ENCODE measurements at regions not wholly inside any gene's neighbourhood (a gene's known extent, or its start where the extent isn't known, plus 50 kb on each side); places are given as distances from the start of the nearest gene placed in this dataset.

DNA sequence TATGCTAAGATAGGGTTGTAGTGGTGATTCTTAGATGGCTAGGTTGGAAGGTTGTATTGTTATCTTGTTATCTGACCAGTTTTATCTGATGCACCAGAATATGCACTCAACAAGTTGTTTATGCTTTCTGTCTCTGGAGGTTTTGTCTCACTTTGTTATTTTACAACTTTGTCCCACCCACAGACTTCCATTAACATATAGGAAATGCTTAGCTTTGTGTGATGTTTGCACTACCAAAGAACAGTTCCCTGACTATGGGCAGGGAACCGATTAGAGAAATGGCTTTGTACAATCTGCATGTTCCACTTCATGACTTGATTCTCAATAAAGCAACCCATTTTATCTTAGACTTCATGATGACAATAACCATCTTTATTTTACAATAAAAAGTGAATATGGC lies 160.6 kb upstream of the CDH20 start:
- no peak for FAIRE-seq
- CTCF ChIA-PET (ENCODE audit: partially characterized antibody): no interaction called here

More for the DNA sequence above, 160.6 kb upstream of the CDH20 start:
- TF ChIP-seq SUZ12 (IDR thresholded peaks at IDR 0.05; ENCODE audit: low read length) (no peak), SP1 (IDR thresholded peaks at IDR 0.05; ENCODE audit: low read depth, low read length) (no peak), BRCA1 (IDR thresholded peaks at IDR 0.05; ENCODE audit: low read depth, low read length) (no peak), HDAC6 (IDR thresholded peaks at IDR 0.05; ENCODE audit: low read depth, low read length) (no peak), MAFK (IDR thresholded peaks at IDR 0.05; ENCODE audit: low read depth, low read length) (no peak), ATF3 (IDR thresholded peaks at IDR 0.05; ENCODE audit: insufficient read depth, low read depth, low read length) (no peak), NRF1 (IDR thresholded peaks at IDR 0.05; ENCODE audit: low read depth, low read length) (no peak), TAF1 (IDR thresholded peaks at IDR 0.05; ENCODE audit: low read depth, low read length) (no peak), YY1 (IDR thresholded peaks at IDR 0.05; ENCODE audit: low read depth, low read length) (no peak), RFX5 (IDR thresholded peaks at IDR 0.05; ENCODE audit: borderline replicate concordance, low read depth, low read length) (no peak), SAP30 (IDR thresholded peaks at IDR 0.05; ENCODE audit: insufficient read depth, insufficient replicate concordance, low read length) (no peak)
- H4K5ac ChIP-seq (ENCODE audit: insufficient read length, low read depth, low read length): no peak overlapping the region
- no peak overlapping the region for H2BK12ac ChIP-seq (ENCODE audit: low read depth, low read length)
- DNase-seq (ENCODE audit: low read depth in 1 of 2, low spot score in 2 of 2): no peak
- POLR2A ChIA-PET (ENCODE audit: partially characterized antibody): no interaction called here
- H3K27ac ChIP-seq (ENCODE audit: low read depth, low read length): no peak overlapping the region
- no peak overlapping the region for H3K9ac ChIP-seq (replicated peaks in 1 of 4; ENCODE audit: extremely low read depth in 1 of 4, low read depth in 3 of 4, low read length in 3 of 4)
- no peak overlapping the region for H2BK20ac ChIP-seq (ENCODE audit: low read length)
- H3K9me3 ChIP-seq (ENCODE audit: insufficient read depth in 2 of 2, low read depth in 1 of 2, low read length in 1 of 2): 0 out of 4 replicates have a peak, but pooled peaks cover 0 to 1% of the 10 kb centered on the region in 2 experiments
- no peak overlapping the region for H2BK120ac ChIP-seq (replicated peaks; ENCODE audit: low read depth, low read length)
- H2BK15ac ChIP-seq (ENCODE audit: low read length): no peak overlapping the region
- peaks cover 0 to 1% (median 0%) of the 10 kb centered on the region in 4 experiments; a peak in 1 of 7 replicates for H3K27me3 ChIP-seq (replicated peaks in 1 of 4; ENCODE audit: control insufficient read depth in 3 of 4, extremely low read depth in 1 of 4, insufficient read depth in 3 of 4, low read length in 3 of 4)
- no peak overlapping the region for H3K18ac ChIP-seq (ENCODE audit: extremely low read depth, low read length)
- no peak overlapping the region for H3K4me3 ChIP-seq (ENCODE audit: extremely low read depth in 1 of 4, insufficient read depth in 2 of 4, low read depth in 3 of 4, low read length in 4 of 4)
- no peak overlapping the region for H3K56ac ChIP-seq (replicated peaks; ENCODE audit: insufficient read length, low read depth, low read length)
- no peaks in the 10 kb centered on the region for H4K20me1 ChIP-seq (replicated peaks in 1 of 2; ENCODE audit: control insufficient read depth in 1 of 2, insufficient read depth in 2 of 2, low read length in 2 of 2)
- H2AFZ ChIP-seq (ENCODE audit: low read length): no peak overlapping the region
- no peak overlapping the region for H2AK5ac ChIP-seq (ENCODE audit: low read depth, low read length)
- no peaks in the 10 kb centered on the region for H3K79me2 ChIP-seq (ENCODE audit: control insufficient read depth in 1 of 2, insufficient read depth in 2 of 2, low read length in 2 of 2)
- H3K4me2 ChIP-seq (ENCODE audit: insufficient read depth in 1 of 2, low read depth in 2 of 2, low read length in 2 of 2): no peak overlapping the region
- H3K23me2 ChIP-seq (ENCODE audit: low read depth, low read length): no peaks in the 10 kb centered on the region
- WGBS, 2 experiments (ENCODE audit: extremely low coverage in 1 of 2, insufficient coverage in 1 of 2, insufficient read length in 1 of 2, insufficient replicate concordance in 2 of 2, low coverage in 1 of 2, low lambda C conversion rate in 2 of 2, missing lambda C conversion rate in 1 of 2): 94% methylated on average over 1 of the region's 1 CpG; no CpG with 5 or more reads in 1 of the 2 experiments
- H2BK5ac ChIP-seq (ENCODE audit: low read depth, low read length): no peak overlapping the region
- no peaks in the 10 kb centered on the region; a peak in 1 of 7 replicates for H3K4me1 ChIP-seq (replicated peaks in 1 of 4; ENCODE audit: control insufficient read depth in 3 of 4, insufficient read depth in 4 of 4, low read length in 3 of 4)
- no peak overlapping the region for H3K14ac ChIP-seq (ENCODE audit: insufficient read length)
- no peak overlapping the region for H4K8ac ChIP-seq (ENCODE audit: extremely low read depth, insufficient read depth, low read length)
- H3K79me1 ChIP-seq (ENCODE audit: low read depth, low read length): no peaks in the 10 kb centered on the region
- H3K36me3 ChIP-seq (ENCODE audit: control insufficient read depth in 2 of 4, insufficient read depth in 4 of 4, low read length in 3 of 4): no peaks in the 10 kb centered on the region
- no peak overlapping the region for H4K91ac ChIP-seq (replicated peaks; ENCODE audit: insufficient read length, low read length)
- H3K4ac ChIP-seq (replicated peaks; ENCODE audit: insufficient read length, low read depth, low read length): no peak overlapping the region
- H3K23ac ChIP-seq (ENCODE audit: insufficient read length): no peak overlapping the region

Measured in H1 (cell line).